IPS-18a (cell line): ENCODE measurements at regions not wholly inside any gene's neighbourhood (a gene's known extent, or its start where the extent isn't known, plus 50 kb on each side); places are given as distances from the start of the nearest gene placed in this dataset.

Experiments
- H3K27ac ChIP-seq: one replicate; pipeline ENCODE4 v1.5.1; 2013; ENCODE audit warnings: low read length
- H3K27me3 ChIP-seq: one replicate; pipeline ENCODE4 v1.6.1; 2013; ENCODE audit warnings: mild to moderate bottlenecking, low read length; ENCODE audit not compliant: control insufficient read depth, insufficient read depth
- H3K36me3 ChIP-seq: one replicate; pipeline ENCODE4 v1.6.1; 2013; ENCODE audit warnings: low read depth, low read length; ENCODE audit not compliant: control insufficient read depth
- H3K4me1 ChIP-seq: one replicate; pipeline ENCODE4 v1.6.1; 2013; ENCODE audit warnings: low read depth, low read length; ENCODE audit not compliant: control insufficient read depth
- H3K4me3 ChIP-seq: one replicate; pipeline ENCODE4 v1.5.1; 2013; ENCODE audit warnings: low read length
- H3K9ac ChIP-seq: one replicate; pipeline ENCODE4 v1.6.1; 2013; ENCODE audit warnings: mild to moderate bottlenecking, low read length, moderate library complexity
- H3K9me3 ChIP-seq: one replicate; pipeline ENCODE4 v1.6.1; 2013; ENCODE audit warnings: low read depth, low read length; ENCODE audit not compliant: control insufficient read depth

DNA sequence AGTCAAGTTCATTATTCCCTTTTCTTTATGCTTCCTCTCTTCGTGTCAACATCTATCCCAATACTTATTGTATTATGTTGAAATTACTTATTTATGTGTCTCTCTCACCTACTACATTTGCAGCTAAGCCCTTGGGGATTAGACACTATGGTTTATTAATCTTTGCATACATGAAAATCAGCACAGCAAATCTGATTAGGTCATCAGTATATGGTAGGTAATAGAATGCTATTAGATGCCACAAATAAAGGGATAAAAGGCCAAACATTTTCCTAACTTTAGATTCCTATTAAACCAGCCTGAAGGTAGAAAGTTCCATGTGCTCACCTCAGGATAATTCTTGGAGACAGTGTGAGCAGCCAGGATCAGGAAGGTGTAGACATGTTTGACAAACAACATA, 490.1 kb upstream of the MPDZ start:
- Histone ChIP-seq H3K36me3 (no peaks in the 10 kb centered on the region), H3K27ac (no peak overlapping the region), H3K9ac (no peak overlapping the region), H3K9me3 (no peaks in the 10 kb centered on the region), H3K4me1 (no peaks in the 10 kb centered on the region), H3K27me3 (no peaks in the 10 kb centered on the region), H3K4me3 (no peak overlapping the region)

DNA sequence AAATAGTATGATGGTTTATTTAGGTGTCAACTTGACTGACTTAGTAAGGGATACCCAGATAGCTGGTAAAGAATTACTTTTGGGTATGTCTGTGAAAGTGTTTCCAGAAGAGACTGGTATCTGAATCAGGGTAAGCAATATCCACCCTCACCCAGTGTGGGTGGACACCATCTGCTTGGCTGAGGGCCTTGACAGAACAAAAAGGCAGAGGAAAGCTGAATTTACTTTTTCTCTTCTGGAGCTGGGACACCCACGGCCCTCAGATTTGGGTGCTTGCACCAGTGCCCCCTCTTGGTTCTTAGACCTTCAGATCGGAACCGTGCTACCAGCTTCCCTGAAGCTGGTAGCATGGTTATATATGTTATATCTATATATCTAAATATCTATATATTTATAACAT, 489.5 kb upstream of the MPDZ start:
- H3K27me3 ChIP-seq: no peaks in the 10 kb centered on the region
- H3K36me3 ChIP-seq: no peaks in the 10 kb centered on the region
- H3K9ac ChIP-seq: no peak overlapping the region
- no peaks in the 10 kb centered on the region for H3K4me1 ChIP-seq
- H3K9me3 ChIP-seq: no peaks in the 10 kb centered on the region
- no peak overlapping the region for H3K27ac ChIP-seq
- H3K4me3 ChIP-seq: no peak overlapping the region

DNA sequence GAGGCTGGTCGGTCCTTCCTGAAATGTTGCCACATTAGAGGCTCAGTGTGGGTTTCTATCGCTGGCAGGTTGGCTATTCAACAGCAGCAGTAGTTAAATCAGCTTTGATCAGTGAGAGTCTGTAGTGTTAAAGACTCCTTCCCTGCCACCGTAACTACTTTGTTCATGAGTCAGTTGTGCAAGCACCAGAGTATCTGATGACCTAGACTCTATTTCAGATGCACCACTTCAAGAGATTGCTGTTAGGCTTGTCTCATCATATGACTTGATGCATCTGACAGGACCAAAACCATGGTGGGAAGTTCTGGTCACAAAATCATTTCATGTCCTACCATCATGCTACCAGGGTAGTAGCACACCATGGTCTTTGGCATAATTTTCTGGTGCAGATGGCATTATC, 482.7 kb upstream of the MPDZ start:
- Histone ChIP-seq H3K4me3 (no peak overlapping the region), H3K9me3 (no peaks in the 10 kb centered on the region), H3K27me3 (no peaks in the 10 kb centered on the region), H3K9ac (no peak overlapping the region), H3K4me1 (no peaks in the 10 kb centered on the region), H3K36me3 (no peaks in the 10 kb centered on the region), H3K27ac (no peak overlapping the region)

- H3K4me1 ChIP-seq: no peaks in the 10 kb centered on the region
- H3K4me3 ChIP-seq: no peak overlapping the region
- no peaks in the 10 kb centered on the region for H3K9me3 ChIP-seq
- H3K9ac ChIP-seq: no peak overlapping the region
- no peak overlapping the region for H3K27ac ChIP-seq
- H3K36me3 ChIP-seq: no peaks in the 10 kb centered on the region
- no peaks in the 10 kb centered on the region for H3K27me3 ChIP-seq
Measured at GRCh38 chr9:13759551-13759950, 480.1 kb upstream of the MPDZ start.

DNA sequence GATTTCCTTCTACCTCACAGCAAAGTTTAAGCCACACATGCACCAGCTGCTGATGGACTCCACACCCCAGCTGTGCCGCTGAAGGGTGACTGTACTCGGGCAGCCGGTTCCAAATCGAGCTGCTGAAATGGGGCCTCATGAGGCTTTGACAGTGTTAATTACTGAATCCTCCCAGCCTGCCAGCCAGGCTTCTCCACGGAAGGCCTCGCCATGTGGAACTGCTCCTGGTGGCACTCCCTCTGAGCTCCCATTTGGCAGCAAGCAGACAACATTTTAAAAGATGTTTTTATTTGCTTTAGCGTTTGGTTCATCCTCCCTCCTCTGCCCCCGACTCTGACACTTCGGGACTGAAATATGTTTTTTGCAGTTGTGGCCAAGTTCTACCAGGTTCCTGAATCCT, 479.4 kb upstream of the MPDZ start:
- Histone ChIP-seq H3K4me1 (no peaks in the 10 kb centered on the region), H3K4me3 (no peak overlapping the region), H3K27me3 (no peaks in the 10 kb centered on the region), H3K36me3 (no peaks in the 10 kb centered on the region), H3K27ac (no peak overlapping the region), H3K9ac (no peak overlapping the region), H3K9me3 (no peaks in the 10 kb centered on the region)

DNA sequence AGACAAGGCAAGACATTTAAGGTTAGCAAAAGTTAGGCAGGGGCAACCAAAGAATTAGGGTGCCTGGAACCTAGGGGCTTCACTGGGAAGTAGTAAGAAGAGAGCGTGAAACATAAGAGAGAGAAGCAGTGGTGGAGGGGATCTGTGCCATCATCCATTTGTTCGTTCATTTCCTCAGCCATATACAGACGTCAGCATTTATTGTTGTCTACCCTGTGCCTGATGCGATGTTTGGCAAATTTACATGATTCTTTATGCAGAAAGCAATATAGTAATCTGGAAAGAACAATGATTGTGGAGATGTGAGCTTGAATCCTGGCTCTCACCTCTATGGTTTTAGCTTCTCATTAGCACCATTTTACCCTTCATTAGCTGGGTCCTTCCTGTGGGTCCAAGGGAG, 477.5 kb upstream of the MPDZ start:
- Histone ChIP-seq H3K4me1 (no peaks in the 10 kb centered on the region), H3K27ac (no peak overlapping the region), H3K4me3 (no peak overlapping the region), H3K27me3 (no peaks in the 10 kb centered on the region), H3K36me3 (no peaks in the 10 kb centered on the region), H3K9ac (no peak overlapping the region), H3K9me3 (no peaks in the 10 kb centered on the region)

DNA sequence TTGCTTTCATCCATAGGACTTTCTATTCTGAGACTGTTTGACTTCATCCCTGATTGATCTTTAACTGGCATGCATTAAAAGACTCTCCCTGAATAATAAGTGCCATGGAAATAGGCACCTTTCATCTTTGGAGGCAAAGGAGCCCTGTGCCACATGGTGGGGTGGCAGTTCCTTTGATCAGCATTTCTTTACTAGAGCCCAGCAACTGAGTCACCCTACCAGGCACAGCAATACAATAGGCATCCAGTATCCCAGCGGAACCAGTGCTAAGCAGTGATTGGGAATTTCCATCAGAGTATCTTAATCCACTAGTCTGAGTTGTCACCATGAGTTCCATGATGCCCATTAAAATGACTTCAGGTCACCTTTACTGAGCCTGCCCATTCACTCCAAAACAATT, 476.1 kb upstream of the MPDZ start:
- H3K27me3 ChIP-seq: no peaks in the 10 kb centered on the region
- H3K4me3 ChIP-seq: no peak overlapping the region
- no peak overlapping the region for H3K27ac ChIP-seq
- H3K9me3 ChIP-seq: no peaks in the 10 kb centered on the region
- no peaks in the 10 kb centered on the region for H3K4me1 ChIP-seq
- H3K9ac ChIP-seq: no peak overlapping the region
- no peaks in the 10 kb centered on the region for H3K36me3 ChIP-seq

GRCh38 chr9:13750639-13751038, 471.1 kb upstream of the MPDZ start:
- Histone ChIP-seq H3K9ac (no peak overlapping the region), H3K36me3 (no peaks in the 10 kb centered on the region), H3K4me1 (no peaks in the 10 kb centered on the region), H3K27me3 (no peaks in the 10 kb centered on the region), H3K27ac (no peak overlapping the region), H3K4me3 (no peak overlapping the region), H3K9me3 (no peaks in the 10 kb centered on the region)

GRCh38 chr9:13750061-13750460, 470.6 kb upstream of the MPDZ start:
- Histone ChIP-seq H3K36me3 (no peaks in the 10 kb centered on the region), H3K4me3 (no peak overlapping the region), H3K4me1 (no peaks in the 10 kb centered on the region), H3K27me3 (no peaks in the 10 kb centered on the region), H3K9ac (no peak overlapping the region), H3K9me3 (no peaks in the 10 kb centered on the region), H3K27ac (no peak overlapping the region)

DNA sequence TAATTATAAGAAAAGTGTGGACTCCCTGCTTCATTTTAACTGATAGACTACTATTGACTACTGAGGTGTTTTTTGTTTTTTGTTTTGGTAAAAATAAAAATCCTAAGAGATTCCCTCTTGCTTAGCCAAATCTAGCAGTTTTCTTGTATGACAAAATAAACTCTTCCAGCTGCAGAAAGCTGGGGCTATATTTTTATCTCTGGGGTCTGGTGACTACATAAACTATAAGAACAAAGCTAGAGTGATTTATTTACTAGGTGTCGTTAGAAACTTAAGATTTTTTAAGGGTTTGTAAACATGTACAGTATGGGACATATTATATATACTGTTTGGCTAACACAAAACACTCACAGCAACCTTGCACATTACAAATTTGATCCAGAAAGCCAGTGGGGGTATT, 467.4 kb upstream of the MPDZ start:
- Histone ChIP-seq H3K9ac (no peak overlapping the region), H3K9me3 (no peaks in the 10 kb centered on the region), H3K36me3 (no peaks in the 10 kb centered on the region), H3K4me1 (no peaks in the 10 kb centered on the region), H3K27ac (no peak overlapping the region), H3K4me3 (no peak overlapping the region), H3K27me3 (no peaks in the 10 kb centered on the region)

- Histone ChIP-seq H3K36me3 (no peaks in the 10 kb centered on the region), H3K27me3 (no peaks in the 10 kb centered on the region), H3K27ac (no peak overlapping the region), H3K9ac (no peak overlapping the region), H3K4me3 (no peak overlapping the region), H3K9me3 (no peaks in the 10 kb centered on the region), H3K4me1 (no peaks in the 10 kb centered on the region)
Measured at GRCh38 chr9:13744261-13744901, 464.9 kb upstream of the MPDZ start.

- H3K4me3 ChIP-seq: no peak overlapping the region
- no peak overlapping the region for H3K27ac ChIP-seq
- H3K27me3 ChIP-seq: no peaks in the 10 kb centered on the region
- H3K4me1 ChIP-seq: no peaks in the 10 kb centered on the region
- H3K9ac ChIP-seq: no peak overlapping the region
- H3K9me3 ChIP-seq: no peaks in the 10 kb centered on the region
- no peaks in the 10 kb centered on the region for H3K36me3 ChIP-seq
Measured at GRCh38 chr9:13737885-13738284, 458.4 kb upstream of the MPDZ start.
